ENCODE measurements at regions not wholly inside any gene's neighbourhood (a gene's known extent, or its start where the extent isn't known, plus 50 kb on each side); places are given as distances from the start of the nearest gene placed in this dataset.

DNA sequence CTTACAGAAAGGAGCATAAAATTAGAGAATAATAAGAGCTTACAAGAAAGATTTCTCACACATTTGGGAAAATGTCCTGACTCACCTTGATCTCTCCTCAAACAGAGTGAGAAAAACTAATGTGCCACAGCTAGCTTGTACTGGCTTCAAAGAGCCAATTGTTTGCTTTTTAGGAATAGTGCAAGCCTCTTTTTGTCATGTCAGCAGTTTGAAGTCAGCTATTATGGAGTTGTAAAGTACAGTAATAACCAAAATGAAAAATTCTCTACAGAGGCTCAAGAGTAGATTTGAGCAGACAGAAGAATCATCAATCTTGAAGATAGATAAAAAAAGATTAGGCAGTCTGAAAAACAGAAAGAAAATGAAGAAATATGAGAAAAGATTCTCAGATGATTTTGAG lies 313.4 kb upstream of the GPR149 start:
- H3K14ac ChIP-seq (ENCODE audit: low read length in 2 of 2) = no peak overlapping the region
- no peak overlapping the region for H2BK120ac ChIP-seq (ENCODE audit: low read depth, low read length)
- H3K9ac ChIP-seq (ENCODE audit: low read length) = no peak overlapping the region
- no peaks in the 10 kb centered on the region for H3K79me1 ChIP-seq (replicated peaks; ENCODE audit: low read length, poor library complexity, severe bottlenecking)
- no peak overlapping the region for H3K18ac ChIP-seq (ENCODE audit: low read depth in 1 of 2, low read length in 2 of 2)
- no peaks in the 10 kb centered on the region for H3K36me3 ChIP-seq (ENCODE audit: control insufficient read depth in 1 of 2, insufficient read depth in 2 of 2, low read depth in 1 of 2, low read length in 2 of 2)
- no peak overlapping the region for H3K27ac ChIP-seq (ENCODE audit: low read length, poor library complexity, severe bottlenecking)
- H3K4me1 ChIP-seq (ENCODE audit: control insufficient read depth, insufficient read depth, low read depth, low read length) = no peaks in the 10 kb centered on the region
- no peaks in the 10 kb centered on the region for H3K27me3 ChIP-seq (ENCODE audit: control insufficient read depth in 1 of 2, insufficient read depth in 1 of 2, low read length in 2 of 2)
- no peak overlapping the region for H4K91ac ChIP-seq (ENCODE audit: low read length)
- H3K23ac ChIP-seq (ENCODE audit: low read length in 2 of 2) = no peak overlapping the region
- no peak overlapping the region for H2BK12ac ChIP-seq (ENCODE audit: low read length in 2 of 2)
- H2BK15ac ChIP-seq (ENCODE audit: low read depth, poor library complexity, severe bottlenecking) = no peak overlapping the region
- H4K8ac ChIP-seq (ENCODE audit: low read length) = no peak overlapping the region
- DNase-seq = no peak
- H3K9me3 ChIP-seq (ENCODE audit: control insufficient read depth, low read length) = peaks cover 31% of the 10 kb centered on the region
- H3K4me2 ChIP-seq (ENCODE audit: low read length, poor library complexity, severe bottlenecking) = no peak overlapping the region
- no peak overlapping the region for H2AFZ ChIP-seq (ENCODE audit: low read depth, low read length)
- H3K4me3 ChIP-seq (ENCODE audit: insufficient read depth in 1 of 2, low read depth in 1 of 2, low read length in 2 of 2) = no peak overlapping the region
- no peak overlapping the region for H3K4ac ChIP-seq (ENCODE audit: low read depth in 1 of 2, low read length in 2 of 2)
- no peak overlapping the region for H2AK5ac ChIP-seq (ENCODE audit: low read length, severe bottlenecking)
- H2BK5ac ChIP-seq (ENCODE audit: low read depth, low read length, poor library complexity, severe bottlenecking) = no peak overlapping the region

DNA sequence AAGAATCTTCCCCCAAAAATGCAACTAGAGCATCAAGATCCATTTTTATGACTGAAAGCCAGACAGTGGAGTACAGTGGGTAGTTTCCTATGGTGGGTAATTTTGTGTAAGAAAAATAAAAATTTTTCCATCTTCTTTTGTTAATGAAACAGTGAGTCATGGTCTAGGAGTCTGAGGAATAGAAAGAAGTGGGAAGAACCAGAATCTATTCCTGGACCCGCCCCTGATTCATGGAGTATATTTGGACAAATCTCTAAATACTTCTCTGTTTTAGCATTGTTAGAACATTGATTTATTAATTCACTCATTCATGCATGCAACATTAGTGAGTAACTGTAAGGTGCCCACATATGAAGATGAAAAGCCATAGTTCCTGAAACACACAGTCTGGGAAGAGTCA lies 304.5 kb upstream of the GPR149 start:
- Histone ChIP-seq H3K14ac (ENCODE audit: low read length in 2 of 2) (no peak overlapping the region), H2AFZ (ENCODE audit: low read depth, low read length) (no peak overlapping the region), H2BK12ac (ENCODE audit: low read length in 2 of 2) (no peak overlapping the region), H3K4me3 (ENCODE audit: insufficient read depth in 1 of 2, low read depth in 1 of 2, low read length in 2 of 2) (no peak overlapping the region), H2AK5ac (ENCODE audit: low read length, severe bottlenecking) (no peak overlapping the region), H3K9ac (ENCODE audit: low read length) (no peak overlapping the region), H3K4me1 (ENCODE audit: control insufficient read depth, insufficient read depth, low read depth, low read length) (no peaks in the 10 kb centered on the region), H3K27me3 (ENCODE audit: control insufficient read depth in 1 of 2, insufficient read depth in 1 of 2, low read length in 2 of 2) (no peaks in the 10 kb centered on the region), H3K36me3 (ENCODE audit: control insufficient read depth in 1 of 2, insufficient read depth in 2 of 2, low read depth in 1 of 2, low read length in 2 of 2) (no peaks in the 10 kb centered on the region), H4K91ac (ENCODE audit: low read length) (no peak overlapping the region), H2BK5ac (ENCODE audit: low read depth, low read length, poor library complexity, severe bottlenecking) (no peak overlapping the region), H2BK120ac (ENCODE audit: low read depth, low read length) (no peak overlapping the region), H4K8ac (ENCODE audit: low read length) (no peak overlapping the region), H3K4me2 (ENCODE audit: low read length, poor library complexity, severe bottlenecking) (no peak overlapping the region), H3K27ac (ENCODE audit: low read length, poor library complexity, severe bottlenecking) (no peak overlapping the region), H3K18ac (ENCODE audit: low read depth in 1 of 2, low read length in 2 of 2) (no peak overlapping the region), H3K23ac (ENCODE audit: low read length in 2 of 2) (no peak overlapping the region), H3K9me3 (ENCODE audit: control insufficient read depth, low read length) (no peaks in the 10 kb centered on the region), H3K79me1 (replicated peaks; ENCODE audit: low read length, poor library complexity, severe bottlenecking) (no peaks in the 10 kb centered on the region), H2BK15ac (ENCODE audit: low read depth, poor library complexity, severe bottlenecking) (no peak overlapping the region), H3K4ac (ENCODE audit: low read depth in 1 of 2, low read length in 2 of 2) (no peak overlapping the region)
- WGBS = no CpG with 5 or more reads among the region's 1 CpG
- DNase-seq = no peak

DNA sequence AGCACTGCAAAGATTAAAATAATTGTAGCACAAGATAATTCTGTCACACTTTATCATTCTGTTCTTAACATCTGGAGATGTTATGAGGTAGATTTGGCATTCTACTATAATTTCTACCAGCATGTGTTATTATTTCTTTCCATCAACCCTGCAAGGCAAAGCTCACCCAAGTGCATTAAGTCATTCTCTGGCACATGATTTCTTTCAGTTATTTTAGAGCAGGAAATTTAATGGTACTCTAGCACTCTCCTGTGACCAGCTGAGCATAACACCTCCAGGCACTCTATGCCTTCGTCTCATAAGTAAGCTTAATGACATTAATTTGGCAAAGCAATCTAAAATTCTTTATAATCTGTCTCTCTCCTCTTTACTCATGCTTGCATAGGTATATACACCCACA lies 300.2 kb upstream of the GPR149 start:
- H3K4me2 ChIP-seq (ENCODE audit: low read length, poor library complexity, severe bottlenecking) = no peak overlapping the region
- no peak overlapping the region for H3K4ac ChIP-seq (ENCODE audit: low read depth in 1 of 2, low read length in 2 of 2)
- no peak overlapping the region for H2AFZ ChIP-seq (ENCODE audit: low read depth, low read length)
- no peaks in the 10 kb centered on the region for H3K9me3 ChIP-seq (ENCODE audit: control insufficient read depth, low read length)
- no peak overlapping the region for H3K18ac ChIP-seq (ENCODE audit: low read depth in 1 of 2, low read length in 2 of 2)
- 67% methylated on average over 1 of the region's 1 CpG for WGBS
- H2BK120ac ChIP-seq (ENCODE audit: low read depth, low read length) = no peak overlapping the region
- H3K36me3 ChIP-seq (ENCODE audit: control insufficient read depth in 1 of 2, insufficient read depth in 2 of 2, low read depth in 1 of 2, low read length in 2 of 2) = no peaks in the 10 kb centered on the region
- H3K14ac ChIP-seq (ENCODE audit: low read length in 2 of 2) = no peak overlapping the region
- no peak overlapping the region for H2BK5ac ChIP-seq (ENCODE audit: low read depth, low read length, poor library complexity, severe bottlenecking)
- no peak overlapping the region for H3K27ac ChIP-seq (ENCODE audit: low read length, poor library complexity, severe bottlenecking)
- no peaks in the 10 kb centered on the region for H3K79me1 ChIP-seq (replicated peaks; ENCODE audit: low read length, poor library complexity, severe bottlenecking)
- H3K9ac ChIP-seq (ENCODE audit: low read length) = no peak overlapping the region
- DNase-seq = no peak
- no peak overlapping the region for H2BK12ac ChIP-seq (ENCODE audit: low read length in 2 of 2)
- no peak overlapping the region for H4K8ac ChIP-seq (ENCODE audit: low read length)
- no peaks in the 10 kb centered on the region for H3K4me1 ChIP-seq (ENCODE audit: control insufficient read depth, insufficient read depth, low read depth, low read length)
- H2BK15ac ChIP-seq (ENCODE audit: low read depth, poor library complexity, severe bottlenecking) = no peak overlapping the region
- no peak overlapping the region for H3K23ac ChIP-seq (ENCODE audit: low read length in 2 of 2)
- no peak overlapping the region for H4K91ac ChIP-seq (ENCODE audit: low read length)
- H3K4me3 ChIP-seq (ENCODE audit: insufficient read depth in 1 of 2, low read depth in 1 of 2, low read length in 2 of 2) = no peak overlapping the region
- H2AK5ac ChIP-seq (ENCODE audit: low read length, severe bottlenecking) = no peak overlapping the region
- no peaks in the 10 kb centered on the region for H3K27me3 ChIP-seq (ENCODE audit: control insufficient read depth in 1 of 2, insufficient read depth in 1 of 2, low read length in 2 of 2)

DNA sequence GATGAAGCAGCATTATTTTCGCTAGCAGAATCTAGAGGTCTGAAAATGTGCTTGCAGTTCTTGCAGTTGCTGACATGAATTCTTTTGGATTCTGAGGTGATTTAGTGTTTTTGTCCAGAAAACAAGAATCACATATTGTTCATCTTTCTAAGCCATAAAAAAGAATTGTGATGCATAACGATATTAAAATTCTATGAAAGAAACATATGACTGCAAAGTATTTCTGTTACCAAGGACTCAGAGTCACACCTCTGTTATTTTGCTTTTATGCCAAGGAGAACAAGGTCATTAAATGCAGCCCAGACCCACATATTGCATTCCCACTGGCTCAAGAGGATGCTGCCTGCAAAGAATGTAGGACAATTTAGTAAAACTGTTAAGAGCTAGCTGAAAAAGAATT lies 299.8 kb upstream of the GPR149 start:
- H3K36me3 ChIP-seq (ENCODE audit: control insufficient read depth in 1 of 2, insufficient read depth in 2 of 2, low read depth in 1 of 2, low read length in 2 of 2) = no peaks in the 10 kb centered on the region
- no peak overlapping the region for H3K14ac ChIP-seq (ENCODE audit: low read length in 2 of 2)
- H4K91ac ChIP-seq (ENCODE audit: low read length) = no peak overlapping the region
- DNase-seq = no peak
- no peak overlapping the region for H2BK15ac ChIP-seq (ENCODE audit: low read depth, poor library complexity, severe bottlenecking)
- no peak overlapping the region for H2BK12ac ChIP-seq (ENCODE audit: low read length in 2 of 2)
- H3K4me2 ChIP-seq (ENCODE audit: low read length, poor library complexity, severe bottlenecking) = no peak overlapping the region
- no peak overlapping the region for H2BK5ac ChIP-seq (ENCODE audit: low read depth, low read length, poor library complexity, severe bottlenecking)
- H3K4me3 ChIP-seq (ENCODE audit: insufficient read depth in 1 of 2, low read depth in 1 of 2, low read length in 2 of 2) = no peak overlapping the region
- no peaks in the 10 kb centered on the region for H3K79me1 ChIP-seq (replicated peaks; ENCODE audit: low read length, poor library complexity, severe bottlenecking)
- no peaks in the 10 kb centered on the region for H3K27me3 ChIP-seq (ENCODE audit: control insufficient read depth in 1 of 2, insufficient read depth in 1 of 2, low read length in 2 of 2)
- no peak overlapping the region for H3K9ac ChIP-seq (ENCODE audit: low read length)
- no peak overlapping the region for H2BK120ac ChIP-seq (ENCODE audit: low read depth, low read length)
- no peak overlapping the region for H4K8ac ChIP-seq (ENCODE audit: low read length)
- H3K9me3 ChIP-seq (ENCODE audit: control insufficient read depth, low read length) = no peaks in the 10 kb centered on the region
- H2AK5ac ChIP-seq (ENCODE audit: low read length, severe bottlenecking) = no peak overlapping the region
- no peak overlapping the region for H2AFZ ChIP-seq (ENCODE audit: low read depth, low read length)
- no peak overlapping the region for H3K27ac ChIP-seq (ENCODE audit: low read length, poor library complexity, severe bottlenecking)
- H3K4me1 ChIP-seq (ENCODE audit: control insufficient read depth, insufficient read depth, low read depth, low read length) = no peaks in the 10 kb centered on the region
- H3K4ac ChIP-seq (ENCODE audit: low read depth in 1 of 2, low read length in 2 of 2) = no peak overlapping the region
- WGBS = 100% methylated on average over 1 of the region's 2 CpGs
- no peak overlapping the region for H3K18ac ChIP-seq (ENCODE audit: low read depth in 1 of 2, low read length in 2 of 2)
- no peak overlapping the region for H3K23ac ChIP-seq (ENCODE audit: low read length in 2 of 2)

Data from mesenchymal stem cell (in vitro differentiated cells and primary cell).